ENCODE measurements at regions not wholly inside any gene's neighbourhood (a gene's known extent, or its start where the extent isn't known, plus 50 kb on each side); places are given as distances from the start of the nearest gene placed in this dataset.
"Not testable (repeated sequence)": the region's sequence is repeated elsewhere in the genome, so short reads cannot be mapped to it uniquely, and the experiment has no call there.

GRCh38 chr3:194189243-194189791, 53.4 kb downstream of the HES1 start:
- no peak for DNase-seq

- not testable (repeated sequence) for DNase-seq
Observed at GRCh38 chr3:194191850-194192249, 55.9 kb downstream of the HES1 start.

GRCh38 chr3:194194051-194194756, 58.3 kb downstream of the HES1 start:
- DNase-seq, result no peak

GRCh38 chr3:194194757-194195085, 58.8 kb downstream of the HES1 start:
- DNase-seq, result no peak

GRCh38 chr3:194195611-194196010, 59.7 kb downstream of the HES1 start:
- no peak for DNase-seq

GRCh38 chr3:194196876-194197275, 60.9 kb downstream of the HES1 start:
- DNase-seq, result no peak

GRCh38 chr3:194197396-194197960, 61.5 kb downstream of the HES1 start:
- no peak for DNase-seq

- no peak for DNase-seq
Observed at GRCh38 chr3:194197981-194198695, 62.2 kb downstream of the HES1 start.

- DNase-seq, result no peak
Observed at GRCh38 chr3:194198938-194199337, 63.0 kb downstream of the HES1 start.

GRCh38 chr3:194200422-194201081, 64.6 kb downstream of the HES1 start:
- DNase-seq, result no peak

GRCh38 chr3:194201953-194202666, 66.2 kb downstream of the HES1 start:
- DNase-seq, result no peak

GRCh38 chr3:194203482-194204041, 67.6 kb downstream of the HES1 start:
- DNase-seq, result no peak

GRCh38 chr3:194204042-194204987, 68.4 kb downstream of the HES1 start:
- DNase-seq, result no peak

GRCh38 chr3:194205675-194206133, 69.8 kb downstream of the HES1 start:
- no peak for DNase-seq

GRCh38 chr3:194206320-194206719, 70.4 kb downstream of the HES1 start:
- DNase-seq, result no peak

GRCh38 chr3:194208709-194209108, 72.8 kb downstream of the HES1 start:
- DNase-seq, result no peak

- DNase-seq, result no peak
Observed at GRCh38 chr3:194212161-194212844, 76.4 kb downstream of the HES1 start.

- no peak for DNase-seq
Observed at GRCh38 chr3:194212845-194213331, 76.9 kb downstream of the HES1 start.

GRCh38 chr3:194215392-194215791, 79.4 kb downstream of the HES1 start:
- no peak for DNase-seq

Data from activated CD4-positive, CD25-positive, alpha-beta regulatory T cell (primary cell).